Panc1 (cell line): ENCODE measurements at regions not wholly inside any gene's neighbourhood (a gene's known extent, or its start where the extent isn't known, plus 50 kb on each side); places are given as distances from the start of the nearest gene placed in this dataset.

ENCODE experiments used
- ATAC-seq: fragments of 200-7000 bp; cut with Tn5 transposase; 2 replicates; pipeline ENCODE4 v1.9.1; 2020; ENCODE audit warnings: mild to moderate bottlenecking, moderate library complexity
- BruUV-seq: library from RNA; stranded (reverse); fragments of 400-500 nt; replicated peaks from 2 replicates; lab custom pipeline; 2021; lab: Mats Ljungman, UMichigan
- CTCF ChIA-PET: fragments of 300-600 bp; sonication (Branson Sonifier 250); formaldehyde crosslinking; loops from one replicate; lab custom pipeline; 2022; ENCODE audit warnings: antibody characterized with exemption; lab: Charles Lee
- POLR2A ChIA-PET: fragments of 300-600 bp; sonication (Branson Sonifier 250); formaldehyde crosslinking; loops from one replicate; lab custom pipeline; 2022; ENCODE audit warnings: antibody characterized with exemption; lab: Charles Lee
- DNase-seq: peaks from one replicate; pipeline ENCODE4 v3.0.0-alpha.2; 2010; ENCODE audit warnings: low read depth, low spot score
- H3K27ac ChIP-seq: 2 replicates; pipeline ENCODE4 v1.5.1; 2011; ENCODE audit warnings: mild to moderate bottlenecking, low read length, inconsistent platforms
- H3K27me3 ChIP-seq: fragments of 200-500 bp; sonication (Bioruptor generic); 2 replicates; pipeline ENCODE4 v1.6.0; 2014; ENCODE audit warnings: low read length, inconsistent platforms; ENCODE audit not compliant: control insufficient read depth, insufficient read depth
- H3K36me3 ChIP-seq: fragments of 200-500 bp; sonication (Bioruptor generic); 2 replicates; pipeline ENCODE4 v1.5.1; 2014; ENCODE audit warnings: inconsistent platforms, mild to moderate bottlenecking, low read length, moderate library complexity; ENCODE audit not compliant: control insufficient read depth, insufficient read depth
- H3K4me1 ChIP-seq: 2 replicates; pipeline ENCODE4 v1.5.1; 2011; ENCODE audit warnings: inconsistent platforms, mild to moderate bottlenecking, low read length, moderate library complexity; ENCODE audit not compliant: control insufficient read depth, insufficient read depth
- H3K4me3 ChIP-seq, 2 experiments: 2 replicates each; pipeline ENCODE4 v1.5.1; 2011 to 2012; ENCODE audit warnings: low read depth in 2 of 2, low read length in 2 of 2, mild to moderate bottlenecking in 2 of 2, inconsistent platforms in 1 of 2, moderate library complexity in 1 of 2
- H3K9me3 ChIP-seq: fragments of 200-500 bp; sonication (Bioruptor generic); 2 replicates; pipeline ENCODE4 v1.5.1; 2014; ENCODE audit warnings: low read depth, mild to moderate bottlenecking, inconsistent platforms, low read length, moderate library complexity; ENCODE audit not compliant: control insufficient read depth, insufficient read depth
- CTCF ChIP-seq: fragments of 450-650 bp; IDR thresholded peaks from 2 replicates; pipeline ENCODE4 v1.5.1; 2017; ENCODE audit warnings: mild to moderate bottlenecking
- POLR2AphosphoS5 ChIP-seq: IDR thresholded peaks from 2 replicates; pipeline ENCODE4 v1.6.1; 2012; ENCODE audit warnings: mild to moderate bottlenecking, low read depth, low read length, moderate library complexity
- REST ChIP-seq, 2 experiments: IDR thresholded peaks; 2 replicates each; pipeline ENCODE4 v1.6.1; 2011 to 2012; ENCODE audit warnings: low read depth in 2 of 2, control low read depth in 1 of 2, low read length in 1 of 2, mild to moderate bottlenecking in 1 of 2, moderate library complexity in 1 of 2; ENCODE audit not compliant: insufficient read depth in 1 of 2
- SIN3A ChIP-seq: IDR thresholded peaks from 2 replicates; pipeline ENCODE4 v1.6.1; 2012; ENCODE audit warnings: low read depth, mild to moderate bottlenecking, low read length, moderate library complexity, borderline replicate concordance; ENCODE audit not compliant: insufficient read depth
- TCF7L2 ChIP-seq: IDR thresholded peaks from 2 replicates; pipeline ENCODE4 v1.6.1; 2011; ENCODE audit warnings: mild to moderate bottlenecking, low read depth, low read length, inconsistent platforms
- in situ Hi-C: cut with HindIII; loops from 2 replicates; pipeline ENCODE4 v1.10.0; 2016; ENCODE audit warnings: low sequenced_read_pairs, low pct_unique_long_range_greater_than_20kb
- intact Hi-C: fragments of 100-400 bp; cut with micrococcal nuclease; formaldehyde crosslinking; loops from one replicate; pipeline ENCODE4 v1.10.0; 2022; ENCODE audit not compliant: unreplicated experiment

- no TSS peak for BruUV-seq
- intact Hi-C loops: no loop called here
- in situ Hi-C loops: no loop called here
- no peaks in the 10 kb centered on the region for H3K27me3 ChIP-seq
- no peak overlapping the region for H3K27ac ChIP-seq
- no peaks in the 10 kb centered on the region for H3K36me3 ChIP-seq
- H3K4me3 ChIP-seq: no peak overlapping the region
- no peaks in the 10 kb centered on the region for H3K9me3 ChIP-seq
- TF ChIP-seq TCF7L2 (no peak), CTCF (no peak), REST (IDR thresholded peaks at IDR 0.05; ENCODE audit: insufficient read depth in 1 of 2, low read depth in 2 of 2, low read length in 1 of 2) (no peak), POLR2AphosphoS5 (no peak), SIN3A (no peak)
- CTCF ChIA-PET: no interaction called here
- no peak for DNase-seq
- POLR2A ChIA-PET: no interaction called here
- ATAC-seq: no peak
- no peaks in the 10 kb centered on the region for H3K4me1 ChIP-seq
These were observed 274.7 kb downstream of the SUCLA2 start for GRCh38 chr13:47726394-47726793.

- no peak for ATAC-seq
- POLR2A ChIA-PET: no interaction called here
These were observed 277.2 kb downstream of the SUCLA2 start for GRCh38 chr13:47723898-47724297.

More at GRCh38 chr13:47723898-47724297, 277.2 kb downstream of the SUCLA2 start:
- no TSS peak for BruUV-seq
- Histone ChIP-seq H3K4me1 (no peaks in the 10 kb centered on the region), H3K9me3 (no peaks in the 10 kb centered on the region), H3K36me3 (no peaks in the 10 kb centered on the region), H3K27ac (no peak overlapping the region), H3K4me3 (no peak overlapping the region), H3K27me3 (no peaks in the 10 kb centered on the region)
- no peak for DNase-seq
- in situ Hi-C loops (no loop called here), intact Hi-C loops (no loop called here)
- CTCF ChIA-PET: no interaction called here
- no peak for TF ChIP-seq TCF7L2
- no peak for TF ChIP-seq POLR2AphosphoS5
- no peak for TF ChIP-seq CTCF
- TF ChIP-seq SIN3A: no peak
- TF ChIP-seq REST (IDR thresholded peaks at IDR 0.05; ENCODE audit: insufficient read depth in 1 of 2, low read depth in 2 of 2, low read length in 1 of 2): no peak
